ENCODE measurements at regions not wholly inside any gene's neighbourhood (a gene's known extent, or its start where the extent isn't known, plus 50 kb on each side); places are given as distances from the start of the nearest gene placed in this dataset.

GRCh38 chr21:32070126-32070525, 197.3 kb downstream of the HUNK start:
- no peak overlapping the region for H3K27ac ChIP-seq (ENCODE audit: low read length)
- intact Hi-C loops (cut with micrococcal nuclease), result no loop called here
- H3K27me3 ChIP-seq (ENCODE audit: low read length), result peaks cover 67% of the 10 kb centered on the region
- H2AFZ ChIP-seq (ENCODE audit: low read length), result no peak overlapping the region
- no peaks in the 10 kb centered on the region for H3K79me2 ChIP-seq (ENCODE audit: low read length)
- H3F3A ChIP-seq (ENCODE audit: low read length, unreplicated experiment), result no peaks in the 10 kb centered on the region
- CTCF ChIA-PET, result no interaction called here
- no peak overlapping the region for H3K4me2 ChIP-seq (ENCODE audit: low read length)
- no peaks in the 10 kb centered on the region for H4K20me1 ChIP-seq (ENCODE audit: low read length)
- ATAC-seq, result no peak
- no peak overlapping the region for H3K9ac ChIP-seq (ENCODE audit: low read length)
- POLR2A ChIA-PET (ENCODE audit: unreplicated experiment), result no interaction called here
- no peak overlapping the region for H3K4me3 ChIP-seq (ENCODE audit: low read length)
- DNase-seq, result no peak
- no peaks in the 10 kb centered on the region for H3K9me2 ChIP-seq (replicated peaks; ENCODE audit: low read length)
- H3K9me3 ChIP-seq (ENCODE audit: low read length), result no peaks in the 10 kb centered on the region
- no peaks in the 10 kb centered on the region for H3K4me1 ChIP-seq (ENCODE audit: insufficient read depth, low read length)
- no peaks in the 10 kb centered on the region for H3K36me3 ChIP-seq (ENCODE audit: low read depth, low read length)
- BruUV-seq (replicated peaks), result no TSS peak
- TF ChIP-seq EZH2 (IDR thresholded peaks at IDR 0.05; ENCODE audit: low read length, unreplicated experiment), result no peak
- TF ChIP-seq CTCF (conservative IDR thresholded peaks at IDR 0.05; ENCODE audit: low read depth, low read length), result no peak
- no peak for TF ChIP-seq EZH2phosphoT487 (IDR thresholded peaks at IDR 0.05; ENCODE audit: borderline replicate concordance, low read length)

DNA sequence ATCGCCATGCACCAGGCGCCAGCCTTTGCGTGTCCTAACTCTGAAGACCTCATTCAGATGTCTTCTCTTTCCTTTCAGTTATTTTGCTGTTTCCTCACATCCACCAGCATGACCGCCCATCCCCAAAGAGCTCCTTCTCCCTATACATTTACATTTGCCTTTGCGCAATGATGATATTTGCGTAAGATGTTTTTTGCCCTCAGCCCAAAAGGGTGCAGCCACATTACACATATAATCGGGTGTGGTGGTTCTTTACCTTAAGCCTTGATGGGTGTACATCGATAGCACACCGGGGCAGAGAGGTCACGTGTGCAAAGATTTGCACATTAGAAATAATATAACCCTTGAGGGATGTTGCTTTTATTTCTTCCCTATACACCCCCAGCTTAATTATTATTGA, 192.8 kb downstream of the HUNK start:
- Histone ChIP-seq H3K27me3 (ENCODE audit: low read length) (peaks cover 33% of the 10 kb centered on the region), H3K9me3 (ENCODE audit: low read length) (no peaks in the 10 kb centered on the region)
- CTCF ChIA-PET, result no interaction called here

More for the DNA sequence above, 192.8 kb downstream of the HUNK start:
- Histone ChIP-seq H3K36me3 (ENCODE audit: low read depth, low read length) (no peaks in the 10 kb centered on the region), H3K4me3 (ENCODE audit: low read length) (no peak overlapping the region), H2AFZ (ENCODE audit: low read length) (no peak overlapping the region), H3K4me2 (ENCODE audit: low read length) (no peak overlapping the region), H3K27ac (ENCODE audit: low read length) (no peak overlapping the region), H3K4me1 (ENCODE audit: insufficient read depth, low read length) (no peaks in the 10 kb centered on the region), H3K9ac (ENCODE audit: low read length) (no peak overlapping the region), H4K20me1 (ENCODE audit: low read length) (no peaks in the 10 kb centered on the region), H3K9me2 (replicated peaks; ENCODE audit: low read length) (no peaks in the 10 kb centered on the region), H3K79me2 (ENCODE audit: low read length) (no peaks in the 10 kb centered on the region), H3F3A (ENCODE audit: low read length, unreplicated experiment) (no peaks in the 10 kb centered on the region)
- intact Hi-C loops (cut with micrococcal nuclease), result no loop called here
- ATAC-seq, result no peak
- DNase-seq, result no peak
- TF ChIP-seq CTCF (conservative IDR thresholded peaks at IDR 0.05; ENCODE audit: low read depth, low read length) (no peak), EZH2phosphoT487 (IDR thresholded peaks at IDR 0.05; ENCODE audit: borderline replicate concordance, low read length) (no peak), EZH2 (IDR thresholded peaks at IDR 0.05; ENCODE audit: low read length, unreplicated experiment) (no peak)
- no TSS peak for BruUV-seq (replicated peaks)
- POLR2A ChIA-PET (ENCODE audit: unreplicated experiment), result no interaction called here
